ENCODE measurements at regions not wholly inside any gene's neighbourhood (a gene's known extent, or its start where the extent isn't known, plus 50 kb on each side); places are given as distances from the start of the nearest gene placed in this dataset.

DNA sequence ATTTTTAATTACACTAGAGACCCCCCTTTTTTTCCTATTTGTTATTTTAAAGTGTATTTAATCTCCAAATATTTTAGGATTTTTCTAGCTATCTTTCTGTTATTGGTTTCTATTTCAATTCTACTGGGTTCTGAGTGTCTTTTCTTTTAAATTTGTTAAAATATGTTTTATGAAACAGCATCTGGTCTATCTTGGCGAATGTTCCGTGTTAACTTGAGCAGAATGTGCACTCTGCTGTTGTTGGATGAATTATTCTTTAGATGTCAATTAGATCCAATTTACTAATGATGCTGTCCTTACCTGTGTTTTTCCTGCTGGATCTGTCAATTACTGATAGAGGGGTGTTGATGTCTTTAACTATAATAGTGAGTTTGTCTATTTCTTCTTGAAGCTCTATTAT lies 462.0 kb upstream of the CNTN3 start:
- no peak overlapping the region for H3K4me3 Mint-ChIP-seq
- no peaks in the 10 kb centered on the region for H3K36me3 Mint-ChIP-seq (ENCODE audit: low read depth)
- H3K9me3 Mint-ChIP-seq, result peaks cover 23% of the 10 kb centered on the region
- intact Hi-C loops (cut with micrococcal nuclease), result no loop called here
- H3K27me3 Mint-ChIP-seq, result no peaks in the 10 kb centered on the region
- no peaks in the 10 kb centered on the region for H3K4me1 Mint-ChIP-seq (ENCODE audit: low read depth)
- H3K27ac Mint-ChIP-seq, result no peak overlapping the region

- no peak overlapping the region for H3K27ac Mint-ChIP-seq
- no peak overlapping the region for H3K4me3 Mint-ChIP-seq
- H3K27me3 Mint-ChIP-seq, result no peaks in the 10 kb centered on the region
- intact Hi-C loops (cut with micrococcal nuclease), result no loop called here
- peaks cover 23% of the 10 kb centered on the region for H3K9me3 Mint-ChIP-seq
- no peaks in the 10 kb centered on the region for H3K36me3 Mint-ChIP-seq (ENCODE audit: low read depth)
- no peaks in the 10 kb centered on the region for H3K4me1 Mint-ChIP-seq (ENCODE audit: low read depth)
These were observed 463.8 kb upstream of the CNTN3 start for GRCh38 chr3:75078290-75078689.

- H3K27ac Mint-ChIP-seq, result no peak overlapping the region
- intact Hi-C loops (cut with micrococcal nuclease), result no loop called here
- H3K27me3 Mint-ChIP-seq, result no peaks in the 10 kb centered on the region
- no peak overlapping the region for H3K4me3 Mint-ChIP-seq
- no peaks in the 10 kb centered on the region for H3K36me3 Mint-ChIP-seq (ENCODE audit: low read depth)
- peaks cover 9% of the 10 kb centered on the region for H3K9me3 Mint-ChIP-seq
- H3K4me1 Mint-ChIP-seq (ENCODE audit: low read depth), result no peaks in the 10 kb centered on the region
These were observed 468.4 kb upstream of the CNTN3 start for GRCh38 chr3:75082845-75083244.

- Mint-ChIP-seq H3K27ac (no peak overlapping the region), H3K36me3 (ENCODE audit: low read depth) (no peaks in the 10 kb centered on the region), H3K27me3 (no peaks in the 10 kb centered on the region), H3K4me3 (no peak overlapping the region), H3K9me3 (no peaks in the 10 kb centered on the region), H3K4me1 (ENCODE audit: low read depth) (no peaks in the 10 kb centered on the region)
- intact Hi-C loops (cut with micrococcal nuclease), result no loop called here
These were observed 475.4 kb upstream of the CNTN3 start for GRCh38 chr3:75089841-75090240.

DNA sequence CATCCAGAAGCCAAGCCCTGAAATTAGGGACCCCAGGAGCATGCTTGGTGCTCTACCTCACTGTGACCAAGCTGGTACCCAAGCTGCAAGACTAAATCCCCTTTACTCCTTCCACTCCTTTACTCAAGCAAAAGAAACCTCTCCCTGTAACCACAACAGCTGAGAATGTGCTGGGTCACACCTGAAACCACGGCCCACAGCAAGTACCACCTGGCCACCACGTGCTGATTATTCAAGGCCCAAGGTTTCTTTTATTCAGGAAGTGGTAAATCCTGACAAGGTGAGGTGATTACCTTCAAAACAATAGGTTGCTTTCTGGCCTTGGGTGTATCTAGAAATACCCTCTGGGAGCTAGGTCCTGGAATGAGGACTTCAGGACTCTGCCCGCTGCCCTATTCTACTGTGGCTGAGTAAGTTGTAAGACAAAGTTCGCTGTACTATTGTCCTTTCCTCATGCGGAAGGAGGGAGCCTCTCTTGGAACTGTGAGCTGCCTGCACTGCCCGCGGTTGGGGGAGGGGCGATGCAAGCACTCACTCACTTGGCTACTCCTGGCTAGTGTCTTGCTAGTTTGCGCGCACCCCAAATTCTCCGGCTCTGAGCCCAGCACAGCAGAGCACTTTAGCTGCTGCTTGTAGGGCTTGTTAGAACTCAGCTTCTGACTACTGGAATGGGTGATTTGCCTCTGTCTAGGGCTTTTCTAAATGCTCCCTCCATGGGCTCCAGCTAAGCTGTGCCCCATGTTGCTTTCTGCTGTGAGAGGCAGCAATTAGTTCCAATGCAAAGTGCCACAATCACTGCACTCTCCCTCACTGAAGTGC lies 487.1 kb upstream of the CNTN3 start:
- H3K4me3 Mint-ChIP-seq, result no peak overlapping the region
- peaks cover 43% of the 10 kb centered on the region for H3K9me3 Mint-ChIP-seq
- no peaks in the 10 kb centered on the region for H3K36me3 Mint-ChIP-seq (ENCODE audit: low read depth)
- H3K27ac Mint-ChIP-seq, result no peak overlapping the region
- H3K4me1 Mint-ChIP-seq (ENCODE audit: low read depth), result no peaks in the 10 kb centered on the region
- H3K27me3 Mint-ChIP-seq, result no peaks in the 10 kb centered on the region
- intact Hi-C loops (cut with micrococcal nuclease), result no loop called here

DNA sequence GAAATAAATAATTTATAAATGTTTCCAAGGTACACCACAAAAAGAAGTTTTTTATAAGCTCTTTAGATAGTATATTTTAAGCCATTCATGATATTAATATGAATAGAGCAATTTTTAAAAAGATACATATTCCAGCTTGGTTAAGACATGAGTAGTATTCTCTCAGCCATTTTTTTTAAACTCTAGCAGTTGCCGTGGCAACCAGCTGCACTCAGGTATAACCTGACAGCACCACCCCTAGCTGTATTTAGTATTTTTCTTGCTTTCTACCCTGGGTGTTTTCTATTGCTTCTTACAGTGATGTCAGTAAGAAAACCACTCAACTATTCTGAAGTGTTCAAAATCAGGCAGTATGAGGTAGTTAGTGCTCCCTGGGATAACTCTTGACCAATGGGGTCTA lies 496.3 kb upstream of the CNTN3 start:
- no peaks in the 10 kb centered on the region for H3K36me3 Mint-ChIP-seq (ENCODE audit: low read depth)
- H3K9me3 Mint-ChIP-seq, result no peaks in the 10 kb centered on the region
- H3K4me3 Mint-ChIP-seq, result no peak overlapping the region
- H3K27ac Mint-ChIP-seq, result no peak overlapping the region
- H3K4me1 Mint-ChIP-seq (ENCODE audit: low read depth), result no peaks in the 10 kb centered on the region
- no peaks in the 10 kb centered on the region for H3K27me3 Mint-ChIP-seq
- intact Hi-C loops (cut with micrococcal nuclease), result no loop called here

DNA sequence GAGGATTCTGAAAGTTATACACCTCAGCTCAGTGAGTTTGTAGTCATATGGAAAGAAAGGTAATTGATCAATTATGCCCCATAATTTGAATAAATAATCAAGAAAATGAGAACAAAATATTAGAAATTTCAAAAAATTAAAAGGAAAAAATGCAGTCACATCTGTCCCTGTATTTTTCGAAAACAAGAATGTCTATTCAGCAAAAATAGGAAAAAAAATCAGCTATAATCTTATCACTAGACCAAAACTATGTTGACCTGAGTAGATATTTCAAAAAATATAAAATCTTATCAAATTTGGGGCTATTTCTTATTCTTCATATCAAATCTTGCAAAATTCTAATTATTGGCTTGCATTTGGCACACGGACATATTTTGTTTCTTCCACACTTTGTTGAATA lies 501.2 kb upstream of the CNTN3 start:
- peaks cover 12% of the 10 kb centered on the region for H3K9me3 Mint-ChIP-seq
- H3K4me1 Mint-ChIP-seq (ENCODE audit: low read depth), result no peaks in the 10 kb centered on the region
- no peaks in the 10 kb centered on the region for H3K36me3 Mint-ChIP-seq (ENCODE audit: low read depth)
- no peaks in the 10 kb centered on the region for H3K27me3 Mint-ChIP-seq
- intact Hi-C loops (cut with micrococcal nuclease), result no loop called here
- no peak overlapping the region for H3K4me3 Mint-ChIP-seq
- H3K27ac Mint-ChIP-seq, result no peak overlapping the region

DNA sequence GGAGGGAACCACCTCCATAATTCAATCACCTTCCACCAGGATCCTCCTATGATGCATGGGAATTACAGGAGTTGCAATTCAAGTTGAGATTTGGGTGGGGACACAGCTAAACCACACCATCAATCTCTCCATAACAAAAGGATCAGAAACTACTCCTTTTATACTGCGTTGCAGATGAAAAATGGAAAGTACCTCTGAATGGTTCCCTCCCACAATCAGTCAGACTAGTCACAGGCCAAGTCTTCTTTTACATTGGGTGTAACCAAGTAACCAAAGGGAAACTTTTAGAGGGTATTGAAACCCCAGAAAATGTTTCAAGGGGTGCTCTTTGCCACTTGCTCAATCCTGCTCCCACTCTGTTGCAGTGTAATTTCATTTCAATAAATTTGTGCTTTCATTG lies 504.3 kb upstream of the CNTN3 start:
- Mint-ChIP-seq H3K4me3 (no peak overlapping the region), H3K27ac (no peak overlapping the region), H3K9me3 (peaks cover 12% of the 10 kb centered on the region), H3K36me3 (ENCODE audit: low read depth) (no peaks in the 10 kb centered on the region), H3K27me3 (no peaks in the 10 kb centered on the region), H3K4me1 (ENCODE audit: low read depth) (no peaks in the 10 kb centered on the region)
- intact Hi-C loops (cut with micrococcal nuclease), result no loop called here

DNA sequence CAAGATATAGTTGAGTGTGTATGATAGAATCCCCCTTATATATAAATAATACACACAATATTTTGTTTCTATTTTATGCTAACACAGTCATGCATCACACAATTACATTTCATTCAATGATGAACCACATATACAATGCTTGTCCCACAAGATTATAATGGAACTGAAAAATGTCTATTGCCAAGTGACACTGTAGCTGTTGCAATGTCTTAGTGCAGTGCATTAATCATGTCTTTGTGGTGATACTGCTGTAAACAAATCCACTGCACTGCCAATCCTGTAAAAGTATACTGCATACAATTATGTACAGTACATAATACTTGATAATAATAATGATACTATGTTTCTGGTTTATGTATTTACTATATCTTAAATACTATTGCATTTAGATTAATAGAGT lies 512.1 kb upstream of the CNTN3 start:
- Mint-ChIP-seq H3K27ac (no peak overlapping the region), H3K27me3 (no peaks in the 10 kb centered on the region), H3K36me3 (ENCODE audit: low read depth) (no peaks in the 10 kb centered on the region), H3K9me3 (peaks cover 9% of the 10 kb centered on the region), H3K4me1 (ENCODE audit: low read depth) (no peaks in the 10 kb centered on the region), H3K4me3 (no peak overlapping the region)
- intact Hi-C loops (cut with micrococcal nuclease), result no loop called here

DNA sequence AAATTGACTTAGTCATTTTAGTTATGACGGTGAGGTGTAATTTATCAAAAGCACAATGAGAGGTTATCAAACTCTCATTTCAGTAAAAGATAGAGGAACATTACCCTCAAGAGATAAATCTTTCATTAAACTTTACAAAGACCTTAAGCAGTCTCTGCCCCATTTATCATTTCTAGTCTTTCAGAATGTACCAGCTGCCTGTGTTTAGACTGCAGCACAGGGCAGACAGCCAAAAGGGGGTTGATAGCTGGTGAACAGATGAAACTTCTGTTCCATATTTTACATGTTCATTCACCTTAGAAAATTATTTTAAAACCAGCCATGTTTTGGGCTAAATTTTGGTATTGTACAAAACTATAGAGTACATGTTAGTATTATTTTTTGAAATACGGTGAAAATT lies 514.6 kb upstream of the CNTN3 start:
- intact Hi-C loops (cut with micrococcal nuclease), result no loop called here
- H3K4me3 Mint-ChIP-seq, result no peak overlapping the region
- peaks cover 8% of the 10 kb centered on the region for H3K9me3 Mint-ChIP-seq
- no peaks in the 10 kb centered on the region for H3K36me3 Mint-ChIP-seq (ENCODE audit: low read depth)
- H3K27me3 Mint-ChIP-seq, result no peaks in the 10 kb centered on the region
- H3K4me1 Mint-ChIP-seq (ENCODE audit: low read depth), result no peaks in the 10 kb centered on the region
- no peak overlapping the region for H3K27ac Mint-ChIP-seq

DNA sequence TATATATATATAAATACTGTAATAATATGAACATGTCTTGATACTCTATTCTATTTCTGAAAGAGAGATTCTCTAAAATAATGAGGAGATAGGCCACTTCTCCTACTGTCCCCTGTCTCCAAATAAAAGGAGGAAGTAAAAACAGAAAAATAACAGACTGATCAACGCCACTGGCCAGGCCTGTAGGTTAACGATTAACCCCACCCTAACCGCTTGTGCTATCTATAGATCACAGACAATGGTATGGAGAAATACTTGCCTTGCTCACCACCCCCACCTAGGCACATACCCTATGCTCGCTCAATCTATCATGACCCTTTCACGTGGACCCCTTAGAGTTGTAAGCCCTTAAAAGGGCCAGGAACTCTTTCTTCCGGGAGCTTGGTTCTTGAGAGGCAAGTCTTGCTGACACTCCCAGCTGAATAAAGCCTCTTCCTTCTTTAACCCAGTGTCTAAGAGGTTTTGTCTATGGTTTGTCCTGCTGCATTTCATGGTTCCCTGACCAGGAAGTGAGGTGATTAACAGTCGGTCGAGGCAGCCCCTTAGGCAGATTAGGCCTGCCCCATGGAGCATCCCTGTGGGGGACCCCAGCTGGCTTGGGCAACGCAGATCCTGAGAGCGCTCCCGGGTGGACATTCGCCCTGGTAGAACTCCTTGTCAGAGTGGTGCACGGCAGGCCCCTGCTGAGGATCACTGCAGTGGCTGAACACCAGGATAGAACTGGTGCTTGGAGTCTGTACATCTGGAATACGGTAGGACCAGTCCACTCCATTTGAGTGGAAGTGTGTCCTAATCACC lies 521.8 kb upstream of the CNTN3 start:
- Mint-ChIP-seq H3K36me3 (ENCODE audit: low read depth) (no peaks in the 10 kb centered on the region), H3K27ac (no peak overlapping the region)

GRCh38 chr3:75138345-75138744 lies 523.9 kb upstream of the CNTN3 start:
- Mint-ChIP-seq H3K27me3 (no peaks in the 10 kb centered on the region), H3K36me3 (ENCODE audit: low read depth) (no peaks in the 10 kb centered on the region), H3K27ac (no peak overlapping the region), H3K4me1 (ENCODE audit: low read depth) (no peaks in the 10 kb centered on the region), H3K9me3 (peaks cover 31% of the 10 kb centered on the region), H3K4me3 (no peak overlapping the region)
- intact Hi-C loops (cut with micrococcal nuclease), result no loop called here

More for the DNA sequence above, 521.8 kb upstream of the CNTN3 start:
- H3K4me1 Mint-ChIP-seq (ENCODE audit: low read depth), result no peaks in the 10 kb centered on the region
- intact Hi-C loops (cut with micrococcal nuclease), result no loop called here
- peaks cover 31% of the 10 kb centered on the region for H3K9me3 Mint-ChIP-seq
- H3K4me3 Mint-ChIP-seq, result no peak overlapping the region
- no peaks in the 10 kb centered on the region for H3K27me3 Mint-ChIP-seq

DNA sequence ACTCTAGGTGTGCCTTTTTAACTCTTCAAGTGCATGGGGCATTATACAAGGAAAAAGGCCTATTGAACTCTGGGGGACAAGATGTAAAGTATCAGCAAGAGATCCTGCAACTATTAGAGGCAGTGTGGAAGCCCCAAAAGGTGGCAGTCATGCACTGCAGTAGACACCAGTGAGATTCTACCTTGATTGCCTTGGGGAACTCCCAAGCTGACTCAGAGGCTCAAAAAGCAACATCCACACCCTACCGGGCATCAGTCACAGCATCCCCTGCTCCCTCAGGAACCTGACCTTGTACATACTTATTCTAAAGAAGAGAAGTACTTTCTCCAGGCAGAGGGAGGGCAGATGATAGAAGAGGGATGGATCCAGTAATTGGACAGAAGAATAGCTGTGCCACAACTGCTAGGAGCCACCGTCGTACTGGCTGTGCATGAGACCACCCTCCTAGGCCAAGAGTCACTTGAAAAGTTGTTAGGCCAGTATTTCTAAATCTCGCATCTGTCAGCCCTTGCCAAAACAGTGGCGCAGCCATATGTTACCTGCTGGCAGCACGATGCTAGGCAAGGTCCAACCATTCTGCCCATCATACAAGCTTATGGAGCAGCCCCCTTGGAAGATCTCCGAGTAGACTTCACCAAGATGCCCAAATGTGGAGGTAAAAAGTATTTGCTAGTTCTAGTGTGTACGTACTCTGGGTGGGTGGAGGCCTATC lies 523.1 kb upstream of the FRG2C start:
- no peaks in the 10 kb centered on the region for H3K4me1 Mint-ChIP-seq (ENCODE audit: low read depth)
- no peak overlapping the region for H3K27ac Mint-ChIP-seq
- no peaks in the 10 kb centered on the region for H3K36me3 Mint-ChIP-seq (ENCODE audit: low read depth)
- H3K9me3 Mint-ChIP-seq, result peaks cover 29% of the 10 kb centered on the region
- H3K4me3 Mint-ChIP-seq, result no peak overlapping the region
- no peaks in the 10 kb centered on the region for H3K27me3 Mint-ChIP-seq
- intact Hi-C loops (cut with micrococcal nuclease), result no loop called here

GRCh38 chr3:75144406-75144805 lies 519.7 kb upstream of the FRG2C start:
- H3K36me3 Mint-ChIP-seq (ENCODE audit: low read depth), result no peaks in the 10 kb centered on the region
- H3K27ac Mint-ChIP-seq, result no peak overlapping the region
- intact Hi-C loops (cut with micrococcal nuclease), result no loop called here
- H3K4me1 Mint-ChIP-seq (ENCODE audit: low read depth), result no peaks in the 10 kb centered on the region
- no peak overlapping the region for H3K4me3 Mint-ChIP-seq
- no peaks in the 10 kb centered on the region for H3K27me3 Mint-ChIP-seq
- H3K9me3 Mint-ChIP-seq, result no peaks in the 10 kb centered on the region

All from dendritic cell treated with granulocyte-macrophage colony-stimulating factor and Interleukin-4, amounts not matched to agents 40 ng/mL and 50 ng/mL, for 4 days (primary cell).